GM12878 (cell line): ENCODE measurements at regions not wholly inside any gene's neighbourhood (a gene's known extent, or its start where the extent isn't known, plus 50 kb on each side); places are given as distances from the start of the nearest gene placed in this dataset.
"Not testable (repeated sequence)": the region's sequence is repeated elsewhere in the genome, so short reads cannot be mapped to it uniquely, and the experiment has no call there.

Experiments
- ATAC-seq: fragments of 200-7000 bp; cut with Tn5 transposase; 3 replicates; pipeline ENCODE4 v1.9.1; 2020; ENCODE audit warnings: mild to moderate bottlenecking, moderate library complexity
- BruUV-seq: library from RNA; stranded (reverse); fragments of 400-500 nt; replicated peaks from 2 replicates; lab custom pipeline; 2021; lab: Mats Ljungman, UMichigan
- CTCF ChIA-PET: fragments of 300-600 bp; sonication (Branson Sonifier 250); formaldehyde crosslinking; extraction: SDS; loops from one replicate; lab custom pipeline; 2021; ENCODE audit warnings: inconsistent platforms; lab: Yijun Ruan, JAX
- POLR2A ChIA-PET: fragments of 350-600 bp; formaldehyde crosslinking; extraction: SDS; loops from one replicate; lab custom pipeline; 2021; ENCODE audit warnings: inconsistent platforms; lab: Charles Lee
- RAD21 ChIA-PET: fragments of 300-600 bp; sonication (Branson Sonifier 250); formaldehyde crosslinking; loops from one replicate; lab custom pipeline; 2023; ENCODE audit warnings: antibody characterized with exemption; ENCODE audit not compliant: unreplicated experiment; lab: Charles Lee
- SMC1A ChIA-PET: fragments of 300-600 bp; sonication (Branson Sonifier 250); formaldehyde crosslinking; loops from one replicate; lab custom pipeline; 2023; ENCODE audit not compliant: unreplicated experiment, uncharacterized antibody; lab: Charles Lee
- DNase-seq: peaks from one replicate; pipeline ENCODE4 v3.0.0-alpha.2; 2011; ENCODE audit warnings: low read depth, low spot score
- FAIRE-seq: peaks from 3 replicates; lab custom pipeline; 2011; peaks lifted over from hg19 to GRCh38; lab: Jason Lieb, UNC
- H2AFZ ChIP-seq: 2 replicates; pipeline ENCODE4 v1.6.0; 2011; ENCODE audit warnings: low read depth, low read length, control low read depth; ENCODE audit not compliant: control insufficient read depth
- H3K27ac ChIP-seq: 2 replicates; pipeline ENCODE4 v1.5.1; 2011; ENCODE audit warnings: control low read depth; ENCODE audit not compliant: control insufficient read depth, insufficient read depth
- H3K27me3 ChIP-seq, 2 experiments: replicated peaks in 1 of 2; 2 replicates each; pipeline versions ENCODE4 v1.6.0 to v1.6.1; 2011; ENCODE audit warnings: low read length in 1 of 2; ENCODE audit not compliant: control insufficient read depth in 2 of 2, insufficient read depth in 2 of 2
- H3K36me3 ChIP-seq, 2 experiments: 2 replicates each; pipeline ENCODE4 v1.5.1; 2011; ENCODE audit warnings: low read length in 1 of 2; ENCODE audit not compliant: control insufficient read depth in 2 of 2, insufficient read depth in 2 of 2
- H3K4me1 ChIP-seq: 2 replicates; pipeline ENCODE4 v1.6.1; 2011; ENCODE audit warnings: mild to moderate bottlenecking, low read length, moderate library complexity, mixed read lengths; ENCODE audit not compliant: control insufficient read depth, insufficient read depth
- H3K4me2 ChIP-seq: 2 replicates; pipeline ENCODE4 v1.6.0; 2011; ENCODE audit warnings: control low read depth; ENCODE audit not compliant: control insufficient read depth, insufficient read depth
- H3K4me3 ChIP-seq: fragments of 200-600 bp; sonication (generic); 2 replicates; pipeline ENCODE4 v1.5.1; 2016
- H3K79me2 ChIP-seq: 2 replicates; pipeline ENCODE4 v1.6.0; 2011; ENCODE audit warnings: low read length; ENCODE audit not compliant: control insufficient read depth, insufficient read depth
- H3K9ac ChIP-seq: 2 replicates; pipeline ENCODE4 v1.8.0; 2011; ENCODE audit warnings: low read length, control low read depth, mixed read lengths; ENCODE audit not compliant: control insufficient read depth, insufficient read depth
- H3K9me3 ChIP-seq: replicated peaks from 3 replicates; pipeline ENCODE4 v1.5.1; 2011; ENCODE audit warnings: mild to moderate bottlenecking, low read length; ENCODE audit not compliant: control insufficient read depth, insufficient read depth
- H4K20me1 ChIP-seq: 2 replicates; pipeline ENCODE4 v1.6.0; 2011; ENCODE audit not compliant: control insufficient read depth, insufficient read depth
- CEBPB ChIP-seq, 2 experiments: fragments of 150-350 bp in 1 of 2; IDR thresholded peaks; 2 replicates each; pipeline ENCODE4 v1.6.1; 2012 to 2014; ENCODE audit warnings: low read depth in 2 of 2, low read length in 2 of 2, borderline replicate concordance in 1 of 2, inconsistent platforms in 1 of 2
- E2F4 ChIP-seq: IDR thresholded peaks from 2 replicates; pipeline ENCODE4 v1.6.1; 2012; ENCODE audit warnings: low read depth, low read length, improper control_type of control experiment
- NFIC ChIP-seq: IDR thresholded peaks from 2 replicates; pipeline ENCODE4 v1.6.1; 2012; ENCODE audit warnings: low read depth, mild to moderate bottlenecking, inconsistent platforms, low read length, moderate library complexity
- NR2F1 ChIP-seq: fragments of 450-650 bp; conservative IDR thresholded peaks from 2 replicates; pipeline ENCODE4 v1.6.1; 2017; ENCODE audit warnings: mild to moderate bottlenecking
- RAD51 ChIP-seq: fragments of 450-650 bp; IDR thresholded peaks from 2 replicates; pipeline ENCODE4 v1.6.1; 2016; ENCODE audit warnings: moderate library complexity, mild to moderate bottlenecking, inconsistent platforms
- SIN3A ChIP-seq: IDR thresholded peaks from 2 replicates; pipeline ENCODE4 v1.6.1; 2012; ENCODE audit warnings: low read depth, low read length, improper control_type of control experiment
- SRF ChIP-seq, 2 experiments: IDR thresholded peaks; 2 replicates each; pipeline ENCODE4 v1.6.1; 2011; ENCODE audit warnings: low read depth in 2 of 2, low read length in 2 of 2, mild to moderate bottlenecking in 1 of 2, moderate library complexity in 1 of 2
- SUPT20H ChIP-seq: IDR thresholded peaks from 2 replicates; pipeline ENCODE4 v1.6.1; 2011; ENCODE audit warnings: low read depth, mild to moderate bottlenecking, low read length, moderate library complexity, borderline replicate concordance; ENCODE audit not compliant: control insufficient read depth
- SUZ12 ChIP-seq: fragments of 200-600 bp; sonication (generic); IDR thresholded peaks from one replicate; pipeline ENCODE4 v1.6.1; 2018; ENCODE audit warnings: antibody characterized with exemption, mild to moderate bottlenecking; ENCODE audit not compliant: unreplicated experiment
- TCF7 ChIP-seq: IDR thresholded peaks from 2 replicates; pipeline ENCODE4 v1.6.1; 2014; ENCODE audit warnings: antibody characterized with exemption, borderline replicate concordance
- ZBTB4 ChIP-seq: fragments of 450-650 bp; formaldehyde crosslinking; IDR thresholded peaks from 2 replicates; pipeline ENCODE4 v1.4.0; 2022; ENCODE audit warnings: mild to moderate bottlenecking, moderate library complexity
- WGBS: methylation state at CpG from one replicate; pipeline ENCODE4 v1.1.6; 2016; ENCODE audit warnings: low lambda C conversion rate; ENCODE audit not compliant: insufficient replicate concordance, insufficient coverage; ENCODE audit errors: missing lambda C conversion rate; 5-methylcytosine and 5-hydroxymethylcytosine counted together
- in situ Hi-C: fragments of 300-500 bp; cut with MboI; formaldehyde crosslinking; loops from 9 replicates; pipeline ENCODE4 v1.14.3; 2018; ENCODE audit warnings: mixed read lengths
- intact Hi-C: fragments of 100-400 bp; cut with micrococcal nuclease; formaldehyde crosslinking; loops from one replicate; pipeline ENCODE4 v1.14.2; 2022; ENCODE audit not compliant: unreplicated experiment

- FAIRE-seq, result no peak
- POLR2A ChIA-PET, result no interaction called here
- no TSS peak for BruUV-seq
These were observed 227.9 kb downstream of the PYDC2 start for GRCh38 chr3:191688756-191689433.

GRCh38 chr3:191691184-191691583, 230.2 kb downstream of the PYDC2 start:
- H3K4me3 ChIP-seq, H3K4me2 ChIP-seq, POLR2A ChIA-PET, ATAC-seq, H3K79me2 ChIP-seq, H3K27ac ChIP-seq, BruUV-seq, intact Hi-C loops, FAIRE-seq, H3K27me3 ChIP-seq, H3K36me3 ChIP-seq, H3K4me1 ChIP-seq, in situ Hi-C loops, CTCF ChIA-PET, H2AFZ ChIP-seq, RAD21 ChIA-PET, H4K20me1 ChIP-seq, H3K9ac ChIP-seq, SMC1A ChIA-PET, H3K9me3 ChIP-seq, DNase-seq: not testable (repeated sequence)
- 28% methylated on average over 3 of the region's 3 CpGs for WGBS

More at GRCh38 chr3:191688756-191689433, 227.9 kb downstream of the PYDC2 start:
- Histone ChIP-seq H3K27ac (no peak overlapping the region), H3K4me1 (no peaks in the 10 kb centered on the region), H3K27me3 (no peaks in the 10 kb centered on the region; a peak in 2 of 4 replicates), H3K4me3 (no peak overlapping the region), H3K9ac (no peak overlapping the region), H3K4me2 (no peak overlapping the region), H3K79me2 (no peaks in the 10 kb centered on the region), H3K36me3 (no peaks in the 10 kb centered on the region), H3K9me3 (no peaks in the 10 kb centered on the region)
- DNase-seq, result no peak
- intact Hi-C loops, result no loop called here
- ChIA-PET CTCF (no interaction called here), SMC1A (no interaction called here), RAD21 (no interaction called here)
- 18% methylated on average over 6 of the region's 6 CpGs for WGBS
- TF ChIP-seq NFIC (no peak), ZBTB4 (CRISPR knock-in tag) (no peak), CEBPB (IDR thresholded peaks at IDR 0.05; ENCODE audit: borderline replicate concordance in 1 of 2, low read depth in 2 of 2, low read length in 2 of 2) (no peak), SRF (IDR thresholded peaks at IDR 0.05; ENCODE audit: low read depth in 2 of 2, low read length in 2 of 2) (no peak), TCF7 (no peak), NR2F1 (no peak), SIN3A (no peak), SUPT20H (no peak), E2F4 (no peak), SUZ12 (no peak), RAD51 (no peak)
- TF ChIP-seq, all 136 proteins: peak for 0
- no peak for ATAC-seq
- Histone ChIP-seq H4K20me1 (no peaks in the 10 kb centered on the region), H2AFZ (no peak overlapping the region)
- in situ Hi-C loops, result no loop called here
